Motor neuron (in vitro differentiated cells): ENCODE measurements at regions not wholly inside any gene's neighbourhood (a gene's known extent, or its start where the extent isn't known, plus 50 kb on each side); places are given as distances from the start of the nearest gene placed in this dataset.

Source experiments
- ATAC-seq, 8 experiments: fragments of 200-7000 bp; cut with Tn5 transposase; replicated peaks in 6 of 8; 2 replicates each; pipeline ENCODE4 v1.8.0; 2021; ENCODE audit warnings: mild to moderate bottlenecking in 8 of 8, moderate library complexity in 8 of 8
- H3K27ac ChIP-seq, 2 donors: fragments of 250-450 bp; sonication (Bioruptor Pico); 2 replicates each; pipeline ENCODE4 v1.9.0; 2021; ENCODE audit warnings: antibody characterized with exemption in 2 of 2, mild to moderate bottlenecking in 2 of 2, moderate library complexity in 1 of 2
- H3K4me1 ChIP-seq, 2 donors: fragments of 250-450 bp; sonication (Bioruptor Pico); replicated peaks in 1 of 2; 2 replicates each; pipeline ENCODE4 v1.6.1; 2021; ENCODE audit warnings: antibody characterized with exemption in 2 of 2, mild to moderate bottlenecking in 2 of 2, moderate library complexity in 1 of 2
- H3K4me3 ChIP-seq, 5 donors: fragments of 250-450 bp; sonication (Bioruptor Pico); 2 replicates each; pipeline ENCODE4 v1.9.0; 2021; ENCODE audit warnings: antibody characterized with exemption in 5 of 5, mild to moderate bottlenecking in 5 of 5, moderate library complexity in 4 of 5
- WGBS, 10 experiments: fragments of 450-650 bp; shearing (Covaris generic); methylation state at CpG; one replicate each; pipeline ENCODE4 v1.0.0; 2022; 5-methylcytosine and 5-hydroxymethylcytosine counted together
- in situ Hi-C, 9 experiments: fragments of 400-800 bp; cut with MboI; loops; one replicate each; pipeline ENCODE4 v1.15.0; 2021; ENCODE audit warnings: low sequenced_read_pairs in 9 of 9, low pct_unique_long_range_greater_than_20kb in 2 of 9; ENCODE audit not compliant: unreplicated experiment in 9 of 9

GRCh38 chr10:10830293-10830986 is 187.2 kb upstream of the CELF2 start:
- 0 to 95% (median 84%) methylated on average over 1 to 6 of the region's 6 CpGs for WGBS, 10 experiments
- in situ Hi-C loops = no loop called here
- Histone ChIP-seq H3K27ac (no peak overlapping the region), H3K4me3 (no peak overlapping the region), H3K4me1 (no peaks in the 10 kb centered on the region)
- peak in 3 of 8 experiments; percentile 48 to 95 (median 88) for ATAC-seq

GRCh38 chr10:10831085-10831484 is 186.6 kb upstream of the CELF2 start:
- Histone ChIP-seq H3K27ac (no peak overlapping the region), H3K4me1 (no peaks in the 10 kb centered on the region), H3K4me3 (no peak overlapping the region)
- peak in 2 of 8 experiments; percentile 40 to 46 for ATAC-seq
- in situ Hi-C loops = no loop called here
- 0 to 100% (median 70%) methylated on average over 1 to 6 of the region's 8 CpGs; no CpG with 5 or more reads in 2 of the 10 experiments for WGBS, 10 experiments

- 53 to 89% (median 83%) methylated on average over 1 to 6 of the region's 6 CpGs; no CpG with 5 or more reads in 4 of the 10 experiments for WGBS, 10 experiments
These were observed 183.7 kb upstream of the CELF2 start for GRCh38 chr10:10833955-10834354.

GRCh38 chr10:10844251-10844650 is 173.4 kb upstream of the CELF2 start:
- H3K27ac ChIP-seq = no peak overlapping the region
- 0 to 100% (median 75%) methylated on average over 1 of the region's 1 CpG; no CpG with 5 or more reads in 5 of the 10 experiments for WGBS, 10 experiments
- H3K4me3 ChIP-seq = no peak overlapping the region
- no peak for ATAC-seq
- in situ Hi-C loops = no loop called here
- peaks cover 14 to 21% of the 10 kb centered on the region in 2 donors for H3K4me1 ChIP-seq

More at GRCh38 chr10:10833955-10834354, 183.7 kb upstream of the CELF2 start:
- Histone ChIP-seq H3K27ac (no peak overlapping the region), H3K4me3 (no peak overlapping the region), H3K4me1 (no peaks in the 10 kb centered on the region)
- in situ Hi-C loops = no loop called here
- no peak for ATAC-seq

- ATAC-seq = no peak
- H3K4me1 ChIP-seq = peaks cover 14 to 21% of the 10 kb centered on the region in 2 donors
- no peak overlapping the region for H3K4me3 ChIP-seq
- H3K27ac ChIP-seq = no peak overlapping the region
- in situ Hi-C loops = no loop called here
- WGBS, 10 experiments = 0 to 92% (median 24%) methylated on average over 1 to 2 of the region's 2 CpGs
These were observed 172.5 kb upstream of the CELF2 start for GRCh38 chr10:10845185-10845584.

- H3K4me3 ChIP-seq = no peak overlapping the region
- peaks cover 14 to 21% of the 10 kb centered on the region in 2 donors for H3K4me1 ChIP-seq
- in situ Hi-C loops = no loop called here
- no peak overlapping the region for H3K27ac ChIP-seq
- WGBS, 10 experiments = 4 to 58% (median 41%) methylated on average over 3 to 11 of the region's 11 CpGs
- peak in 5 of 8 experiments; percentile 30 to 86 (median 40) for ATAC-seq
These were observed 171.7 kb upstream of the CELF2 start for GRCh38 chr10:10845826-10846503.

- peak in 5 of 8 experiments; percentile 51 to 85 (median 54) for ATAC-seq
- H3K27ac ChIP-seq = no peak overlapping the region
- H3K4me3 ChIP-seq = no peak overlapping the region
- in situ Hi-C loops = no loop called here
- H3K4me1 ChIP-seq = peaks cover 14 to 21% of the 10 kb centered on the region in 2 donors
- 0 to 60% (median 47%) methylated on average over 1 to 3 of the region's 3 CpGs; no CpG with 5 or more reads in 4 of the 10 experiments for WGBS, 10 experiments
These were observed 171.2 kb upstream of the CELF2 start for GRCh38 chr10:10846504-10846900.

GRCh38 chr10:10847387-10847786 is 170.3 kb upstream of the CELF2 start:
- peaks cover 14 to 21% of the 10 kb centered on the region in 2 donors for H3K4me1 ChIP-seq
- H3K27ac ChIP-seq = no peak overlapping the region
- ATAC-seq = peak in 6 of 8 experiments; percentile 50 to 96 (median 85)
- 17 to 53% (median 42%) methylated on average over 2 to 5 of the region's 5 CpGs; no CpG with 5 or more reads in 1 of the 10 experiments for WGBS, 10 experiments
- in situ Hi-C loops = no loop called here
- H3K4me3 ChIP-seq = no peak overlapping the region

GRCh38 chr10:10848488-10849111 is 169.1 kb upstream of the CELF2 start:
- peaks cover 14 to 21% of the 10 kb centered on the region in 2 donors for H3K4me1 ChIP-seq
- 39 to 100% (median 90%) methylated on average over 1 to 10 of the region's 13 CpGs for WGBS, 10 experiments
- no peak overlapping the region for H3K4me3 ChIP-seq
- in situ Hi-C loops = no loop called here
- ATAC-seq = no peak
- H3K27ac ChIP-seq = no peak overlapping the region

GRCh38 chr10:10849306-10849705 is 168.4 kb upstream of the CELF2 start:
- WGBS, 10 experiments = 33 to 100% (median 96%) methylated on average over 1 to 4 of the region's 4 CpGs; no CpG with 5 or more reads in 1 of the 10 experiments
- no peak for ATAC-seq
- in situ Hi-C loops = no loop called here

GRCh38 chr10:10850214-10850613 is 167.5 kb upstream of the CELF2 start:
- ATAC-seq = no peak
- H3K4me1 ChIP-seq = peaks cover 14 to 21% of the 10 kb centered on the region in 2 donors
- H3K4me3 ChIP-seq = no peak overlapping the region
- 6 to 100% (median 67%) methylated on average over 1 to 3 of the region's 3 CpGs; no CpG with 5 or more reads in 2 of the 10 experiments for WGBS, 10 experiments
- H3K27ac ChIP-seq = no peak overlapping the region
- in situ Hi-C loops = no loop called here

More at GRCh38 chr10:10849306-10849705, 168.4 kb upstream of the CELF2 start:
- Histone ChIP-seq H3K4me3 (no peak overlapping the region), H3K27ac (no peak overlapping the region), H3K4me1 (peaks cover 14 to 21% of the 10 kb centered on the region in 2 donors)

- WGBS, 10 experiments = 25 to 100% (median 60%) methylated on average over 1 to 4 of the region's 4 CpGs; no CpG with 5 or more reads in 1 of the 10 experiments
- ATAC-seq = no peak
- in situ Hi-C loops = no loop called here
These were observed 165.2 kb upstream of the CELF2 start for GRCh38 chr10:10852464-10852863.

GRCh38 chr10:10853954-10854353 is 163.7 kb upstream of the CELF2 start:
- WGBS, 10 experiments = 40 to 100% (median 83%) methylated on average over 1 to 3 of the region's 3 CpGs; no CpG with 5 or more reads in 3 of the 10 experiments
- Histone ChIP-seq H3K4me1 (no peaks in the 10 kb centered on the region), H3K4me3 (no peak overlapping the region), H3K27ac (no peak overlapping the region)
- in situ Hi-C loops = no loop called here
- ATAC-seq = peak in 2 of 8 experiments; percentile 30 to 93

More at GRCh38 chr10:10852464-10852863, 165.2 kb upstream of the CELF2 start:
- H3K27ac ChIP-seq = no peak overlapping the region
- H3K4me1 ChIP-seq = peaks cover 5 to 8% of the 10 kb centered on the region in 2 donors
- no peak overlapping the region for H3K4me3 ChIP-seq
